Iris pigment epithelial cell (primary cell): ENCODE measurements at regions not wholly inside any gene's neighbourhood (a gene's known extent, or its start where the extent isn't known, plus 50 kb on each side); places are given as distances from the start of the nearest gene placed in this dataset.
"Not testable (repeated sequence)": the region's sequence is repeated elsewhere in the genome, so short reads cannot be mapped to it uniquely, and the experiment has no call there.

Experiments
- DNase-seq: peaks from one replicate; pipeline ENCODE4 v3.0.0-alpha.2; 2011; ENCODE audit warnings: low read depth

DNA sequence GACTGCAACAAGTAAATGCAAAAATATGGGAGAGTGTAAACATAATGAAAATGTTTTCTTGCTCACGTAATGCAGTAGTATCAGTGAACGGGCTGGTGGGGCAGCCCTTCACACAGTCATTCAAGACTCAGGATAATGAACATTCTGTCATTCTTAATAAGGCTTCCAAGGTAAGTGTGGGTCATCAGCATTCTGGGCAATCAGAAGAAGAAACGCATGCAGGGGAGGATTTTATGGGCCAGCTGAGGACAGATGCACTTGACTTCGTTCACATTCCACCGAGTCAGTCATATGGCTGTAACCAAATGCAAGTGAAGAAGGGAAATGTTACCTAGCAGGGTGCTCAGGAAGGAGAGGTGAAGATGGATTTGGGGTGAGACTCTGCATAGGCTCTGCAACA, 68.0 kb upstream of the MAP9 start:
- DNase-seq = no peak

DNA sequence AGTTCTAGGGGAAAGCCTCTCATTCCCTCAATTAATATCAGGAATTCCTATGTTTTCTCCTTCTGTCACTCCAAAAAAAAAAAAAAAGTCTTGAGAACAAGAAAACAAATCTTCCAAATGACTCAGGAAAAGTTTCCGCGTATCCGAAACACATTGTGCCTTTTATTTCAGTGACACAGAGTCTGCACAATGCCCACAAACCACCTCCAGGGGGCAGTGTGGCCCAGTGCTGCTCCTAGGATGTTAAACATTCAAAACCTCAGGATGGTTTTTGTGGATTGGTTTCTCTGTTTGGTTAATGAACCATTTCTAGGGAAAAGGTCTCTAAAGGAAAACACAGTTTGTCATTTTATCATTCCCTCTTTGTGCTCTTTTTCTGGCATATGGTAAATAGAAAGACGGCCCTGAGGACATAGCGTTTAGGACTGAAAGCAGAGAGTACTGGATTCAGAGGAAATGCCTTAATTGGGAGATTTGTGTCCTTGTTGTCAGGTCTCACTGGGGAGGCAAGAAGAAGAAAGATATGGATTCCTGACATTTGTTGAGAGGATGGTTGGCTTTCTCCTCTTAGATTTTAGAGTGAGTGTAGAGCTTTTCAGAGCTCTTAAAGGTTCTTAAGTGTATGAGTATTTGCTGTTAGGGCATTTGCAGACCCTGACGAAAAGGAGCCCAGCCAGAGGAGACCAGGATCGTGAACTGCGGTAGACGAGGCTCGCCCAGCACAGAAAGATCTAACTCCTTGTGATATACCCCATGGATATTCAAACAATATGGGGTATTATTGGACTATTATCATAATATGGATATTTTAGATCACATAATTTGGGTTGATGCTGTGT, 65.7 kb upstream of the MAP9 start:
- peak; percentile 74 for DNase-seq

DNA sequence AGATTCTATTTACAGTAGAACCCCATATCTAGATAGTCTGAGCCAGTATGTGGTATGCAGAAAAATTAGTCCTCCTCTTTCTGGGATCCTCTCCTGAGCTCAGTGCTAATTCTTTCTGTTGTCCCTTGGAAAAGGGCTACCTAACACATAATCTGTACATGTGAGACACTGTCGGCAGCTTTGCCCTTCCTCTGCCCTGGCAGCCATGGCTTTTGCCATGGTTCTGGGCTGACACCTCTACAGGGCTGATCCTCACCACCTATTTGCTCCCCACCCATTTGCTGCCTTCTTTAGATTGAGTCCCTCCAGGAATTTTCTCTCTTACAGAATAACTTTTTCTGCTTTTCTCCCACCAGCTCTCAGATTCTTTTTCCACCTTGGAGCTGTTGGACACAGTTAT, 64.7 kb upstream of the MAP9 start:
- DNase-seq = no peak

DNA sequence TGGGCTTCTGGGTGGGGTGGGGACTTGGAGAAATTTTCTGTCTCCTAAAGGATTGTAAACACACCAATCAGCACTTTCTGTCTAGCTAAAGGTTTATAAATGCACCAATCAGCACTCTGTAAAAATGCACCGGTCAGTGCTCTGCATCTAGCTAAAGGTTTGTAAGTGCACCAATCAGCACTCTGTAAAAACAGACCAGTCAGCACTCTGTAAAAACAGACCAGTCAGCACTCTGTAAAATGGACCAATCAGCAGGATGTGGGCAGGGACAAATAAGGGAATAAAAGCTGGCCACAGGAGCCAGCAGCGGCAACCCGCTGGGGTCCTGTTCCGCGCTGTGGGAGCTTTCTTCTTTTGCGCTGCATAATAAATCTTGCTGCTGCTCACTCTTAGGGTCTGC, 63.0 kb upstream of the MAP9 start:
- DNase-seq = not testable (repeated sequence)

DNA sequence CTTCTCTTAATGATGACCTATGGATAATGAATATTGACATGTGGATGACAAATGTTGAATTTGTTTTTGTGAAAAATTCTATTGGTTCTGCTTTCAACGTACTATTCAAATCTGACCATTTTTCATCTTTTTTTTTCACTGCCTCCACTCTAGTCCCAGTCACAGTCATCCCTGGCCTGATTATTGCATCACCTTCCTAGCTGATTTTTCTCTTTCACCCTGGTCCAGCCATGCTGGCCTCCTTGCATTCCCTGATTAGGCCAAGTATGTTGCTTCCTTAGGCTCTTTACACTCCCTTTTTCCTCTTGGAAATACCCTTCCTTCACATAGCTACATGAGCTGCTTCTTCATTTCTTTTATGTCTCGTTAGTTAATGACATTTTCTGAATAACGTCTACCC, 58.1 kb upstream of the MAP9 start:
- peak; percentile 25 for DNase-seq

DNA sequence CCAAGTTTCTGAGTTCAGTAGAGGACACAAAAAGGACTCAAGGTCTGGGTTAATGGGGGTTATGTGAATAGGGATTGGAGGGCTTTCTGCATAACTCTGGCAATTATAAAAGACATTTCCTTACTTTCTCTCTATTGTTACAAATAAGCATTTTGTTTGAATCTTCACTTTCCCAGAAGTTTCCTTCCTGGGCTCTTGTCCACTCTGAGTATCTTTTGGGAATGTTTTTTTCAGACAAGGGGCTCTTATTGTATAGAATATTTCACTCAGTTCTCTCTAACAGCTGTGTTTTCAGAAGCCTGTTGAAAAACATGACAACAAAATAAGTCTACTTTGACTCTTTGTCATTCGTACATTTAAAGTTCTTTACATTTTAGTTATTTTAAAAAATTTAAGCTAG, 57.6 kb upstream of the MAP9 start:
- DNase-seq = no peak

DNA sequence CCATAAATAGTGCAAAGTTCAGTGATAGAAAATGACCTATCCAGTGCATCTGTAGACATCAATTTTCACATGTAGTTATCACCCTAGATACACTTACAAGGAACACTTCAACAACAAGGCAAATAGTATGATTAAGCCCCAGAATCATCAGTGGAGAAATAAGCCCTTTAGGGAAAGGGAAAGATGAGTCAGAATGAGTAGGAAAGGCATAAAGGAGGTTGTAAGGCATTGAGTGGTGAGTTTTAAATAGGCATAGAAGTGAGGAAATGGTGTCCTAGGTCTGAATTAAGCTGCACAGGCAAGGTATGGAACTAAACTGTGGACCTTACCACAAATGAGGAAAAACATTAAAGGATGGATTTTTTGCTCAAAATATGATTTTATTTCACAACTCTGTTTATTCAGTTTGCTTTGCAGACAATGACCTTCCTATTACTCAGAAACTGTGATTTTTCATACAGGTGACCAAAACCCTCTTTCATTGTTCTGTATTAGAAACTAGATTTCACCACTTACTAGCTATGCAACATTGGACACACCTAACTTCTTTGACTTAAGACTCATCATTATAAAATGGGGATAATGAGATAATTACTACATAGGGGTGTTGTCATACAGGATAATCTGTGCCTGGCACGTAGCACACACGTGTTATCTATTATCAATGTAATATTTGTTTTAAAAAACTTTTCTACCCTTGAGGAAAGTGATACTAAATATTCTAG, 57.0 kb upstream of the MAP9 start:
- DNase-seq = peak; percentile 80

DNA sequence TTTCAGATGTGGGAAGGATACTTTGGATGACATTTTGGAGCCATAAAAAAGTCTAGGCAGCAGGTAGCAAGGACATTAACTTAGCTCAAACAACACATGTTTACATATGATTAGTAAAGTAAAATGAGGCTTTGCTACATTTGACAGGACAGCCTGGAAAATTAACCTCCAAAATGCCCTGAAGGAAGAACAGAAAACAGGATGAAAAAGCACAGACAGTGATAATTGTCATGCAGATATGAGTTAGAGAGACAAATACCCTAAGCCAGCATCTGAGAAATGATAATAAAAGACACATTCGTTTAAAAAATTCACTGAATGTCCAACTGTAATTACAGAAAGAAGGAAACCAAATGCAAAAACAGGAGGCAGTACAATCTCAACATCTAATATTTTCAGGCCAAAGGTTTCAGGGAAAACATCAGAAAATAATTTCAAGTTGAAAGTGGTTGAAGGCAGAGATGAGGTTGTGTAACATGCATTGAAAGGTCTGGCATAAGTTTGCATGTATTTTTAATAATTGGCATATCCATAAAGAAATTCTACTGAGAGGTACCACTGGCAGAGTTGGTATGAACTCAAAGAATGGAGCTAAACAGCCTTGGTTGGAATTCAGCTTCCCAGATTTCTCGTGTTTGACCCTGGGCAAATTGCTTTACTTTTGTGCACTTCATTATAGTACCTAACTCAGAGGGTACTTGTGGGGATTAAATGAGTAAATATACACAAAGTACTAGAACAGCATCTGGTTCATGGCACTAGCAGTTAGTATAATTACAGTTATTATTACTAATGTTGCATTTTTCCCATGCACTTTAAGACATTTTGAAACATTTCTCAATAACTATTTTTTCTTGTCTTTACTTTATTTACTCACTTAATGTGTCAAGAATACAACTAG, 54.4 kb upstream of the MAP9 start:
- DNase-seq = no peak

DNA sequence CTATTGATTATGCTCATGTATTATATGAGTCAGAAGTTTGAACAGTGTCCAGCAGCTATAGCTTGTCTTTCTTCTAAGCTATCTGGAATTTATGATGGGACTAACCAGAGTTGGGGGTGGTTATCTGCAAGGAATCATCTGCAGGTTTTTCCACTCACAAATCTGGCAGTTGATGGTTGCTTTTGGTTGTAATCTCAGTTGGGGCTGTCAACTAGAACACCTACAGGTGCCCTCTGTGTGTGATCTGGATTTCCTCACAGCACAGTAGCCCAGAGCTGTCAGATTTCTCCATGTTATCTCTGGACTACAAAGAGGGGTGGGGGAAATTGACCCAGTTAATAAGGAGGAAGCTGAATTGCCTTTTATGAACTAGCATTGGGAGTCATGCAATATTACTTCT, 51.4 kb upstream of the MAP9 start:
- no peak for DNase-seq

DNA sequence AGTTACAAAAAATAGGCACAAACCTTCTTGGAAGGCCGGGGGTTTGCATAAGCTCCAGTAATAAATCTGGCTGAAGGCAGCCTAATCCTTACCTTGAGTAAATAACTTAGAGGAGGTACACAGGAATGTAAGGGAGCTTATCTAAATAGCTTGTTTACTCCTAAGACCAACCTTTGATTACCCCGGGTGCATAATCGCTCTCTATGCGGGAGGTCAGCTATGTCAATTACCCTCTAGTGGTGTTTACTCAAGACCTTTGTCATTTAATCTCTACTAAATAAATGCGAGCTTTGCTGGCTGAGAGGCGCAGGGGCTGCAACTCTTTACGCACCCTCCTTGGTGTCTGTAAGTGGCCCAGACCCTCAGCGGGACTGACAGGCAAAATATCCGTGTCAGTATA, 50.2 kb upstream of the MAP9 start:
- DNase-seq = no peak
